ENCODE measurements at regions not wholly inside any gene's neighbourhood (a gene's known extent, or its start where the extent isn't known, plus 50 kb on each side); places are given as distances from the start of the nearest gene placed in this dataset.

- no peak for TF ChIP-seq MAX (IDR thresholded peaks at IDR 0.05; ENCODE audit: insufficient read depth, insufficient read length)
- TF ChIP-seq POLR2A (IDR thresholded peaks at IDR 0.05; ENCODE audit: low read depth, low read length), result no peak
- no peak for TF ChIP-seq POLR2AphosphoS5 (IDR thresholded peaks at IDR 0.05; ENCODE audit: insufficient read depth, low read depth, low read length)
- no peak for TF ChIP-seq CTCF (IDR thresholded peaks at IDR 0.05; ENCODE audit: extremely low read depth in 1 of 2, insufficient read depth in 1 of 2, low read depth in 1 of 2, low read length in 2 of 2)
- no peak for TF ChIP-seq GATA2 (IDR thresholded peaks at IDR 0.05; ENCODE audit: insufficient read depth, insufficient read length, low read depth, low read length)
- TF ChIP-seq FOS (IDR thresholded peaks at IDR 0.05; ENCODE audit: borderline replicate concordance, insufficient read depth, low read length), result no peak
- TF ChIP-seq JUN (IDR thresholded peaks at IDR 0.05; ENCODE audit: borderline replicate concordance, insufficient read depth, insufficient read length, low read depth), result no peak
- no peak for TF ChIP-seq EZH2 (IDR thresholded peaks at IDR 0.05; ENCODE audit: borderline replicate concordance, low read depth, low read length, severe bottlenecking)
- no peak for TF ChIP-seq MYC (IDR thresholded peaks at IDR 0.05; ENCODE audit: low read depth, low read length)
Measured at GRCh38 chr19:28350037-28350436, 862.9 kb downstream of the UQCRFS1 start.

Data from endothelial cell of umbilical vein (primary cell).